ENCODE measurements at regions not wholly inside any gene's neighbourhood (a gene's known extent, or its start where the extent isn't known, plus 50 kb on each side); places are given as distances from the start of the nearest gene placed in this dataset.
"Not testable (repeated sequence)": the region's sequence is repeated elsewhere in the genome, so short reads cannot be mapped to it uniquely, and the experiment has no call there.

DNA sequence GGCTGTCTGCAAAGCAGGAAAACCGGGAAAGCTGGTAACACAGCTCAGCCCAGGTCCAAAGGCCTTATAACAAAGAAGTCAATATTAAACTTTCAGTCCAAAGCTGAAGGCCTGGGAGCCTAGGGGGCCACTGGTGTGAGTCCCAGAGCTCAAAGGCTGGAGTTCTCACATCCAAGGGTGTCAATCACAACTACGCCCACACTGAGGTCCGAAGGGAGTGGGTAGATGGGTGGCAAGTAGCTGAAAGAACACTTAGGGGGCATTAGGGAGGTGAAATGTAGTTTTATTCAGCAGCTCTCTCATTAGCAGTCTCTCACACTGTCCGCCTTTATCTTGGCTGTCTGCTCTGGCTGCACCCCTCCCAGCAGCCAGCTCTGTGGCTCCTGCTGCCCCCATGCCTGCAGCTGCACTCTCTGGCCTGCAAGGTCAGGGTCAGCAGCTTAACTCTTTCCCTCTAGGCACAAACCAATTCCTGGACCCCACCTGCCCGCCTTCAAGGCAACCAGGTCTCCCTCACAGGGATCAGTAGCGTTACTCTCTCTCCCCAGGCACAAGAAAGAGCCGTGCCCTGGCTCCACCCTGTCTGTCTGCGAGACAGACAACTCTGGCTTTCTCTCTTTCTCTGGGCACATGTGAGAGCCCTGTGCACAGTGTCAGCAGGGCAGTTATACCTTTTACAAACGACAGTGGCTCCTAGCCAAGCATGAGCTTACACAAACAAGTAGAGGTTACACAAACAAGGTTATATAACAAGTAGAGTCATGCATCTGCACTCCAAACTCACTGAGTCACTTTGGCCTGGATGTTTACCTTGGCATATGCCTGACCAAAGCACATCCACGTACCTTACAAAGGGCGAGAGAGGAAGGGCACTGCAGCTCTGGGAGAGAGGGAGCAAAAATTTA is 249.4 kb upstream of the PCDH20 start:
- DNase-seq (ENCODE audit: low read depth, low spot score): no peak

DNA sequence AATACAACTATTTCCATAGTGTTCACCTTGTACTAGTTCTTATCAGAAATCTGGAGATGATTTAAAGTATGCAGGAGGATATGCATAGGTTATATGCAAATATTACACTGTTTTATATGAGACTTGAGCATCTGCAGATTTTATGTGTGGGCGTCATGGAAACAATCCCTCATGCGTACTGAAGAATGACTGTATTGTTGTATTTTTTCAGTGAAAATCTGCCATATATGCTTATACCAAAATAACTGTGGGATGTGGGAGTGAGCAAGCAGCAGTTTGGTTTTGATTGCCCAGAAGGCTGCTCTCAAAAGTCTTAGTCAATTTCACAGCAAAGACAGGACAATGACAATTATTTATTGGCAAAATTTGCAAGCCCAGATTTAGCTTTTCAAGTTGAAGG is 238.8 kb upstream of the PCDH20 start:
- DNase-seq (ENCODE audit: low read depth, low spot score): no peak

DNA sequence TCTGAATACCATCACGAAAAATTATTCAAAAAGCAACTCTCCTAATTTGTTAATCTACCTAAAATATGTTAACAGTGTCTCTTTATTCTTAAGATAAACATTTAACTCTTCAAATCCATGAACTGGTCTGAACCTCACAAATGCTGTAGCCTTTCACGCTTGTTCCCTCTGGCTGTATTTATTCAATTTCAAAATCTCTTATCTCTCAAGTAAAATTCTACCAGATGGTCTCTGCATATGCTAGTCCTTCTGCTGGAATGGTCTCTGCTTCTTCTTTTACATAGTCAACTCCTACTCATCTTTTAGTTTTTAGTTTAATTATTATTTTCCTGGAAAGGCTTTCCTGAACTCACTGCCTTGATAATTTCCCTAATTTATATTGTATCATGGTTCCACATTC is 232.9 kb upstream of the PCDH20 start:
- DNase-seq (ENCODE audit: low read depth, low spot score): no peak

DNA sequence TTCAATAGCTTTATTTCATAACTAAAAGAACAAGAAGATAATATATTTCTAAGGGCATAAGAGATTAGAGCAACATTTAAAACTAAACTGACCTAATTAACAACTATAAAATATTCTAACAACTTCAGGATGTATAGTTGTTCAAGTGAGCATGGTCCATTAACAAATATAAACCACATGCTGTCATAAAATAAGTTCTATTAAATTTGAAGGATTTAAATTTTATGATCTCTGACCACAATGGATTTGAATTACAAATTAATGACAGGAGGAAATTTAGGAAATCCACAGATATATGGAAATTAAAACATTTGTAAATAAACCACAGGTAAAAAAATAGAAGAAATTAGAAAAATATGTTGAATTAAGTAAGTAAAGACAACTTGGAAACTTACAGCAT is 196.5 kb upstream of the PCDH20 start:
- no peak for DNase-seq (ENCODE audit: low read depth, low spot score)

DNA sequence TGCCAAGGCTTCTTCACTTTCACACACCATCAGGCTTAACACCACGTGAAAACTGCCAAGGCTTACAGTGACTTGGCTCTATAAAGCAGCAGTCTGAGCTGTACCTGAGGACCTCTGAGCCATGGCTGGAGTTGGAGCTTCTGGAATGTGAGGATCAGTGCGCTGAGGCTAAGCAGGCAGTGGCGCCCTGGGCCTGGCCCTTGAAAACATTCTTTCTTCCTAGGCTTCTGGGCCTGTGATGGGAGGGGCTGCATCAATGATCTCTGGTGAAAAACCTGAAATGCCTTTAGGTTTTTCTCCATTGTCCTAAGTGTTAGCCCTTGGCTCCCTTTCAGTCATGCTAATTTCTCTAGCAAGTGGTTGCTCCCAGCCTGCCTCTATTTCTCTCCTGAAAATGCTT is 192.5 kb upstream of the PCDH20 start:
- DNase-seq (ENCODE audit: low read depth, low spot score): no peak

DNA sequence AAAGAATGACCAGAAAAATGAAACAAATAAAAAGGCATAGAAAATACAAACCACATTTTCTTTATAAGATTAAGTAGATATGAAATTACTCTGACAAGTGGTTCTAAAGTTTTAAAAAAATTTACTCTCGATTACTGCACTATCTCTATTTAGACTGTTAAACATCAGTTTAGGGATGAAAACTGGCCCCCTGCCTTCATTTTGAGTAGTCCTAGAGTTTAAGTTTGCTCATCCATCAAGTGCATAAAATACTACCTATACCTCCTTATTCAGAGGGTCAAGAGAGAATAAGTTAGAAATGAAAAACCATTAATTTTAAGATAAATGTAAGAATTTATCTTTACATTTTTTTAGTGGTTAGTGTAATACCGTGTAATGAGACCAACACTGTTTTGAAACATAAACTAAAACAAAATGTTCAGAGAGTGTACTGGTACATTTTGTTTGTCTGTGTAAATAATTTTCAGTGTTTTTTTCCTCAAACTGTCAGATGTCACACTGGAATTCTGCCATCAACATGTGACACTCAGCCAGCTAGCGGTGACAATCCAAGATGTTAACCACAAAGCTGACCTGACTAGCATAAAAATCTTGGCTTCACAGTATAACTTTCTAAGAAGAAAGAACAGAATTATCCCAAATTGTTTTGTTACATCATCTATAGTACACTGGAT is 184.8 kb upstream of the PCDH20 start:
- no peak for DNase-seq (ENCODE audit: low read depth, low spot score)

DNA sequence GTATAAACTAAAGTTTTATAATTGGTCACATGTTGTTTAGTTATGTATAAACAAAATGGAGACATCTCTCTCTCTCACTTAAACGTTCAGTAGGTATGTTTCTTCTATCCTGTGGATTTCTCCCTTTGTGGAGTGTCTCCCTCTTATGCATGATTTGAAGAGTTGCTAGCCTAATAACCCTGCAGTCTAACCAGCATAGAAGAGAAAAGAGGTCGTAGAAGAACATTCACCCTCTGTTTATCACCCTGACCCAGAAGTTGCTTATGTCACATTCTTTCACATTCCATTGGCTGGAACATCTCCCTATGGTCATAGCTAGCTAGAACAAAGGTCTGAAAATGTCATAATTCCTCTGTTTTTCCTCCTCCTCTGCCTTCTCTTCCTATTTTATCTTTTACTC is 176.8 kb upstream of the PCDH20 start:
- no peak for DNase-seq (ENCODE audit: low read depth, low spot score)

DNA sequence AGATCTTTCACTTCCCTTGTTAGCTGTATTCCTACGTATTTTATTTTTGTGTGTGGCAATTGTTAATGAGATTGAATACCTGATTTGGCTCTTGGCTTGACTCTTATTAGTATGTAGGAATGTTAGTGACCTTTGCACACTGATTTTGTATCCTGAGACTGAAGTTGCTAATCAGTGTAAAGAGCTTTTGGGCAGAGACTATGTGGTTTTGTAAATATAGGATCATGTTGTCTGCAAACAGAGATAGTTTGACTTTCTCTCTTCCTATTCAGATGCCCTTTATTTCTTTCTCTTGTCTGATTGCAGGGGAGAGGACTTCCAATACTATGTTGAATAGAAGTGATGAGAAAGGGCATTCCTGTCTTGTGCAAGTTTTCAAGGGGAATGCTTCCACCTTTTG is 160.3 kb upstream of the PCDH20 start:
- no peak for DNase-seq (ENCODE audit: low read depth, low spot score)

DNA sequence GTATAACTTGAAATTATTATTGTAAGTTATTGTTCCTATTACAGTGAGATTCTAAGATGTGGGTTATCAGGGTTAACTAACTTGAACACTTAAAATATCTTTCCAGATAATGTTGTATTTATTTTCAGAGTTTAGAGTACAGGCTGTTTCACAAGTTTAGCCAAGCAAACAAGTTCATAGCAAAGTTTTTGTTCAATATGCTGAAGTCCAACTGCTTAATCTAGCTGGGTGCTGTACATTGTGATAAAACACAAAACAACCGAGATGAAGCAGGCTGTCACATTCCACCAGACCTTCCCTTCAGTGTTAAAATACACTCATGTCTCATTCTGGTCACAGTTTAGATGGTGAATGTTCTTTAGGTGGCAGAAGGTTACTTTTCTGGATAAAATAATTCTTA is 148.0 kb upstream of the PCDH20 start:
- DNase-seq (ENCODE audit: low read depth, low spot score): no peak

DNA sequence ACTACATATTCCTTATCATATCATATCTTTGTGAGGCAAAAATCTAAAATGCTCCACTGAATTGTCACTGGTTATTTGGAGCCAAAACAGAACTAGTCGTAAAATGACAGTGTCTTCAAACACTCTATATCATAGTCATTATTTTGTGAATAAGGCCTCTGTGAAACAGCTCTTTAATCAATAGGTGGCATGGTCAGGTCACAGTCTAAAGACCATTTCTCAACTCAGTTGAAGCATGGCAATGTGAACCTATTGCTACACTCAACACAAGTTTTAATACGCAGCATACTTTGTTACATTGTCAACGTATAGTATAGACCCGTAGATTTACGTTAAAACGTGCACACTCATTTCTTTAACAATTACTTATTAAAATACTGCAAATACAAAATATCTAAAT is 131.3 kb upstream of the PCDH20 start:
- DNase-seq (ENCODE audit: low read depth, low spot score): no peak

DNA sequence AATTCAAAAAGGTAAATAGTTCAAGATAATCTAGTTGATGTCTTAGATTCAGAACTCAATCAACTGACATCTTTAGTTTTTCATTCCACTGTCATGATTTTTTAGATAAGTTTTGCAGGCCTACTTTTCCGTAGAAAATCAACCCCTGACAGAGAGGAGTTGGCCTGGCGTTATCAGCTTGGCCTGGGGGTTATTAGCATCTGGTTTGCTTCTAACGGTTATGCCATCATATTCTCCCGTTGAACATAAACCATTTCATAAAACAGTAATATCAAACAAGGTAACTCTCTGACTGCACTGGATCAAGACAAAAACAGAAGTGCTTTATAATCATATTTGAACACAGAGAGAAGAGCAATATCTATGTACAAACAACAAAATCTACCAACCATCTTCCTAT is 130.8 kb upstream of the PCDH20 start:
- DNase-seq (ENCODE audit: low read depth, low spot score): no peak

DNA sequence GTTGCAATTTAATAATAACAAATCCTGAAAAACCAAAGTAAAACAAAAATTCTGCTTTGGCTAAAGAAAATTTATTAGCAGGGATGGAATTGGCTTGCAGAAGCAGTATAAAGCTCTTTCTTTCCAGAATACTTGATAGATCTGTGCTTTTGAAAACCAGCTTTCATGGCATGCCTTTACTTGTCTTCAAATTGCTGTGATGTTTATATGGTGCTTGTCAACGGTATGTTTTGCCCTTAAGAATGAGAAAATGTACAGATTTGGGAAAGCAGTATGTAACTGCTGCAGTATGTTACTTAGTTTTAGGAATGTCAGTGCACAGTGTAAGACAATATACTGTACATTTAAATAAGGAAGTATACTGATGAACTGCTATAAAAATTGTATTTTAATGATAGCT is 120.8 kb upstream of the PCDH20 start:
- no peak for DNase-seq (ENCODE audit: low read depth, low spot score)

DNA sequence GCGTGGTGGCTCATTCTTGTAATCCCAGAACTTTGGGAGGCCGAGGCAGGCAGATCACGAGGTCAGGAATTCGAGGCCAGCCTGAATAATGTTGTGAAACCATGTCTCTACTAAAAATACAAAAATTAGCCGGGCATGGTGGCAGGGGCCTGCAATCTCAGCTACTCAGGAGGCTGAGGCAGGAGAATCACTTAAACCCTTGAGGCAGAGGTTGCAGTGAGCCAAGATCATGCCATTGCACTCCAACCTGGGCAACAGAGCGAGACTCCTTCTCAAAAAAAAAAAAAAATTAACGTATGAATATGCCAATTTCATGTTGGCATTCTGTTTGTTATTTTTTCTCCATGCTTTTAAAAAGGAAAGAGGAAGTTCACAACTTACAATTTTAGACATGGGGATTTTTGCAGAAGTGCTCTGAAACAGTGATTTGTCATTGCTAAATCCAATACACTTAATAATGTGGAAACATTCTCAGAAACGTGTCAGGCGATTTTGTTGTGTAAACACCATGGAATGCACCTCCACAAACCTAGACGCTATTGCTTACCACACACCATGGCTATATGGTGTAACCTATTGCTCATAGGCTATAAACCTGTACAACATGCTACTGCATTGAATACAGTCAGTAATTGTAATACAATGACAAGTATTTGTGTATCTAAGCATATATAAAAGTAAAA is 115.9 kb upstream of the PCDH20 start:
- DNase-seq (ENCODE audit: low read depth, low spot score): no peak

DNA sequence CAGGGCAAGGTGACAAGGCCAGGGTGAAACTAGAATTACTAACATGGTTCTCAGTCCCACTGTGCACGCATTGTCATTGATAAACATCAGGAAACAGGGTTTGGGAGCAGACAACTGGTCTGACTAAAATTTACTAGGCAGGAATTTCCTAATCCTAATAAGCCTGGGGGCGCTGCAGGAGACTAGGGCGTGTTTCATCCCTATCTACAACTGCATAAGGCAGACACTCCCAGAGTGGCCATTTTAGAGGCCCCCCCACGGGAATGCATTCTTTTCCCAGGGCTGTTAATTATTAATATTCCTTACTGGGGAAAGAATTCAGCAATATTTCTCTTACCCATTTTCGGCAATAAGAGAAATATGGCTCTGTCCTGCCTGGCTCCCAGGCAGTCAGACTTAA is 103.6 kb upstream of the PCDH20 start:
- not testable (repeated sequence) for DNase-seq (ENCODE audit: low read depth, low spot score)

DNA sequence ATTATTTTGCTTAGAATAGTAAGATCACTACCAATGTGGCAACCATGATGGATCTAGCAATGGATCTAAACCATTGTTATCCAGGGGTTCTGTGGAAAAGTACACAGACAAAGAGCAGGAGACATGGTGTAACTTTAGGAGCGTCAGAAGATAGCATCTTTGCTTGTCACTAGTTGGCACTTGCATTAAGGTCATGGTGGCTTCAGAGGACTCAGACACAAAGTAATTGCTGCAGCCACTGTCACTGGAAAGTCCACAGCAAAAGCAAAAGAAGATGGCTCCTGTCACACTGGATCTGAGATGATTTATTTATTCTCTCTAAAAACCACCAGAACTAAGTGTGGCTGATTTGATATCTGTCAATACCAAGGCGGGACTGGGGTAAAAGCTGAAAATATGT is 93.3 kb upstream of the PCDH20 start:
- DNase-seq (ENCODE audit: low read depth, low spot score): no peak

DNA sequence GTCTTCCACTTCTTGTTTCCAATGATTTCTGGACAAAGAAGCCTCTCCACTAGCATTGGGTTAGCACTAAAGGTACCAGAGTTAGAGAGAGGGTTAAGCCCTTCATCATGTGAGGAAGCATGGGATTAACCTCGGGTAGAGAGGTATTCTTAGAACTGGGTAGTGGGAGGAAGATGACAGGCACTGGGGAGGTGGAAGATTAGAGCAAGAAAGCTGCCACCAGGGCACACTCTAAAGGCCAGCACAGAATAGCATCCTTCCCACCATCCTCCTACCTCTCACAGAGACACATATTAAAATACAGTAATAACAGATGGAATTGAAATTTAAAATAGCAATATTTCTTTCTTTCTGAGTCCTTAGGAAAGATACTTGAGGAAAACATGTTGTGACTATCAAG is 84.5 kb upstream of the PCDH20 start:
- no peak for DNase-seq (ENCODE audit: low read depth, low spot score)

DNA sequence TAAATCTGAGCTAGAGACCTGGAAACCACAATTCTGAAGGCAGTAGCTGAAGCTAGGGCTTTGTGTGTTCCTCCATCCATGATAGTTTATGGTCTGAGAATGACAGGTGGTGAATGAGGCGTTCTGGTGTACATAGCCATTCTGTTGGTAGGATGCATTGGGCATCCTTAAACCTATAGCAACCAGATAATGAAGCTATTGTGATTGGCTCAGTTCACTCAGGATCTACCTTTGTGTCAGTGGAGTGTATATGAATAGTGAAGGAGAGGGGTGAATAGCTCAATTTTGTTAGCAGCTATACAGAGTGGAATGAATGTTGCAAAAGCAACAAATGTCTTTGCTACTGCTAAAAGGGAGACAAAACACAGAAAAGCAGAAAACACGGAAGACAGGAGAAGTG is 80.0 kb upstream of the PCDH20 start:
- no peak for DNase-seq (ENCODE audit: low read depth, low spot score)

DNA sequence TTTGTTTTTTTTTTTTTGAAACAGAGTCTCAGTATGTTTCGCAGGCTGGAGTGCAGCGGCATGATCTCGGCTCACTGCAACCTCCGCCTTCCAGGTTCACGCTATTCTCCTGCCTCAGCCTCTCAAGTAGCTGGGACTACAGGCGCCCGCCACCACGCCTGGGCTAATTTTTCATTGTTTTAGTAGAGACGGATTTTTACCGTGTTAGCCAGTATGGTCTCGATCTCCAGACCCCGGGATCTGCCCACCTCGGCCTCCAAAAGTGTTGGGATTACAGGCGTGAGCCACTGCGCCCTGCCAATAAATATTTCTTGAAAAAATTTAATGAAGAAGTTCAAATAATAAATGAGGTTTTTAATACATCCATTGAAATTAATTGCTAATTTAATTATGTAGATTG is 77.9 kb upstream of the PCDH20 start:
- DNase-seq (ENCODE audit: low read depth, low spot score): not testable (repeated sequence)

DNA sequence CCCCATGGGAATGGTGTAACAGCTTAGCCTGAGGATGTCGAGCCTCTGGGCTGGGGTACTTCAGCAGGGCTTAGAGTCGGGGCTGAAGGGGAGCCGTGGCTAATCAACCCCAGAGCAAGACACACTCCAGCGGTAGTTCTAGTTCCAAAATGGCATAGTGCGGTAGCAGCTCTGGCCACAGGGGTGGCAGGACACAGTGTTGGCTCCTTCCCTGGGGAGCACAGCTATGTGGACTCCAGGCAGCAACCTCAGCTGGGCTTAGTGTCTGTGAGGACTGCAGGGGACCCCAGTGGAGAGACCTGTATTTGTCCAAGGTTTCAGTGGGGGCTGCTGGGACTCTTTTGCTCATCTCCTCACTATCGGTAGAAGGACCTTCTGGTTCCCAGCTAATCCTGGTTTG is 70.8 kb upstream of the PCDH20 start:
- no peak for DNase-seq (ENCODE audit: low read depth, low spot score)

DNA sequence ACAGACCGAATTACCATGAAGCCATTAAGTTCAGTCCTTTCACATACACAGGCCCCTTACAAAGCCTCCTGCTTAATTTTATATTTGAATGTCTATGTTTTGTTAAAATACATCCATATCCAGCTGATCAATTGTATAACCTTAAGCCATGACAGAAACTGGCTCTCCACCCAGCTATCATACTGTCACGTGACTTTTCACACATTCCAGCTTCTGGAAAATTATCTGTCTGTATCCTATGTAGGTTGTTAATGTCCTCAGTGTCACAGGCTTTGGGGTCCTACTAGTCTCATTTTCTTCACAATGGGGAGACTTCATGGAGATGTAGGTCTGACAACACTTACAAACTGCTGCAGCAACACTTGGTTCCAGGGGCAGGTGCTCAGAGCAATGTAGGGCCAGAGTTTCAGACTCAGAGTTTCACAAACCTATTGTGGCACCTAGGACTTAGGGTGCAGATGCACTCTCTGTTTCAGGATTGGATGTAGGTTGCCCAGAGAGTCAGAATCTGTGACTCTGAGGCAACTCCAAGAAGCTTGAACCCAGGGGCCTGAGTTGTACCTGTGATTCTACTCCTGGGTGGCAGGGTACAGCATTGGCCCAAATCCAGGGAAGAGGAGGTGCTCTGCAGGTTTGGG is 69.6 kb upstream of the PCDH20 start:
- DNase-seq (ENCODE audit: low read depth, low spot score): no peak

DNA sequence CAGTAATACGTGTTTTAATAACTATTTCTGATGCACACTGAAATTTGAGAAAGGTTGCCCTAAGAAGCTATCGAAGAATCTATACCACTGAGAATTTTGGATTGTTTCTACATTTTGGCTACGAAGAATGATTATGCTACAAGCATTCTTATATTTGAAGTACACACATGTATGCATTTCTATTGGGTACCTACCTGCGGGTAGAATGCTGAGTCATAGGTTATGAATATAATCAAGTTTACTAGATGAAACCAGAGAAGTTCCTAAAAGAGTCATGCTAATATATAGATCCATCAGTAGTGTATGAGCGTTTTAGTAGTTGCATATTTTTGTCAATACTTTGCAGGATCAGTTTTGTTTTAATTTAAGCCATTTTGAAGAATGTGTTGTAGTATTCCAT is 62.0 kb upstream of the PCDH20 start:
- no peak for DNase-seq (ENCODE audit: low read depth, low spot score)

DNA sequence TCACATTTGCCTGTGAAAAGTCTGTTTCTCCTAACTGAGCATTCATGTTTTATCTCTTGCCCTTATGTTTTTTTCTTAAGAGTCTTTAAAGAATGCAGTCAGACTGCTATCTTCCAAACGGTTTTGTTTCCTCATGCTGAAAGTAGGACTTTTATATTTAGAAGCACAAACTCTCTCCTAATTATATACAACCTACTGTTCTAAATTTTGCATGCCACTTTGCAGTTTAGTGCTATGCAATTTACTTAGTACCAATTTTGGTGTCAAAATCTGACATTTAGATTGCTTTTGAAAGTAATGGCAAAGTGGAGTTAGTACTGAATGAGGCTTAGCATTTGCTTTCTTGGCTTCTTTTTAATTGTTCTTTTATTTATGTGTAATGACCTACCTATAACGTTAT is 55.1 kb upstream of the PCDH20 start:
- DNase-seq (ENCODE audit: low read depth, low spot score): no peak
